ENCODE measurements at regions not wholly inside any gene's neighbourhood (a gene's known extent, or its start where the extent isn't known, plus 50 kb on each side); places are given as distances from the start of the nearest gene placed in this dataset.

- TF ChIP-seq CTCF (IDR thresholded peaks at IDR 0.05; ENCODE audit: insufficient read depth, low read length, poor library complexity, severe bottlenecking): no peak
- no peak for TF ChIP-seq EZH2phosphoT487 (conservative IDR thresholded peaks at IDR 0.05; ENCODE audit: low read length)
Observed at GRCh38 chr11:97111559-97111958, 721.7 kb downstream of the JRKL start.
